ENCODE measurements at regions not wholly inside any gene's neighbourhood (a gene's known extent, or its start where the extent isn't known, plus 50 kb on each side); places are given as distances from the start of the nearest gene placed in this dataset.

DNA sequence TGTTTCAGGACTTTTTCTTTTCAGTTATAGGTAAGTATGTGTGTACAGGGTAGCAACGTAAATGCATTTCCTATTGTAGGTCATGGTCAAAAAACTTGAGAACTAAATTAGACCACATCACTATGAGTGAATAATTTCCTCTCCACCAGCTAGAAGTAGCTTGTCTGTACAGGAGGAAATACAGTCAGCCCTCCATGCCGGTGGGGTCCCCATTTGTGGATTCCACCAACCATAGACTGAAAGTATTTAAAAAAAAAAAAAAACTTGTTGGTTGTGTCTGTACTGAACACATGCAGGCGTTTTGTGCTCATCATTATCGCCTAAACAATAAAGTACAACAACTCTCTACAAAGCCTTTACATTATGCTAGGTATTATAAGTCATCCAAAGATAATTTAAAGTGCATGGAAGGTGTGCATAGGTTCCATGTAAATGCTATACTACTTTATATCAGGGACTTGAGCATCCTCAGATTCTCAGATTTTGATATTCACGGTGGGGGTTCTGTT lies 94.2 kb upstream of the NDUFV2 start:
- TF ChIP-seq, protein P1, sequence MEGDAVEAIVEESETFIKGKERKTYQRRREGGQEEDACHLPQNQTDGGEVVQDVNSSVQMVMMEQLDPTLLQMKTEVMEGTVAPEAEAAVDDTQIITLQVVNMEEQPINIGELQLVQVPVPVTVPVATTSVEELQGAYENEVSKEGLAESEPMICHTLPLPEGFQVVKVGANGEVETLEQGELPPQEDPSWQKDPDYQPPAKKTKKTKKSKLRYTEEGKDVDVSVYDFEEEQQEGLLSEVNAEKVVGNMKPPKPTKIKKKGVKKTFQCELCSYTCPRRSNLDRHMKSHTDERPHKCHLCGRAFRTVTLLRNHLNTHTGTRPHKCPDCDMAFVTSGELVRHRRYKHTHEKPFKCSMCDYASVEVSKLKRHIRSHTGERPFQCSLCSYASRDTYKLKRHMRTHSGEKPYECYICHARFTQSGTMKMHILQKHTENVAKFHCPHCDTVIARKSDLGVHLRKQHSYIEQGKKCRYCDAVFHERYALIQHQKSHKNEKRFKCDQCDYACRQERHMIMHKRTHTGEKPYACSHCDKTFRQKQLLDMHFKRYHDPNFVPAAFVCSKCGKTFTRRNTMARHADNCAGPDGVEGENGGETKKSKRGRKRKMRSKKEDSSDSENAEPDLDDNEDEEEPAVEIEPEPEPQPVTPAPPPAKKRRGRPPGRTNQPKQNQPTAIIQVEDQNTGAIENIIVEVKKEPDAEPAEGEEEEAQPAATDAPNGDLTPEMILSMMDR (IDR thresholded peaks at IDR 0.05): no peak
- TF ChIP-seq POLR2A (IDR thresholded peaks at IDR 0.05) (no peak), POLR2AphosphoS5 (IDR thresholded peaks at IDR 0.05) (no peak)

Data from breast epithelium (tissue), 3 donors.